Upper lobe of left lung (tissue), 4 donors: ENCODE measurements at regions not wholly inside any gene's neighbourhood (a gene's known extent, or its start where the extent isn't known, plus 50 kb on each side); places are given as distances from the start of the nearest gene placed in this dataset.

Experiments used
- CTCF ChIP-seq, 6 experiments: fragments of 450-650 bp in 4 of 6; fragments of 200-600 bp in 2 of 6; sonication (generic) in 2 of 6; IDR thresholded peaks; one replicate each; pipeline ENCODE4 v1.5.1; 2016 to 2019; ENCODE audit warnings: antibody characterized with exemption in 6 of 6
- EP300 ChIP-seq, 4 donors: sonication (generic); formaldehyde crosslinking; IDR thresholded peaks; one replicate each; pipeline ENCODE4 v1.5.1; 2017; ENCODE audit warnings: antibody characterized with exemption in 4 of 4, control low read depth in 2 of 4
- POLR2AphosphoS5 ChIP-seq, 2 donors: sonication (generic); formaldehyde crosslinking; IDR thresholded peaks; one replicate each; pipeline ENCODE4 v1.5.1; 2017; ENCODE audit warnings: antibody characterized with exemption in 2 of 2

GRCh38 chr6:94769197-94769596 lies 808.1 kb upstream of the MANEA start:
- no peak for TF ChIP-seq CTCF (IDR thresholded peaks at IDR 0.05)
- TF ChIP-seq POLR2AphosphoS5 (IDR thresholded peaks at IDR 0.05) = no peak
- TF ChIP-seq EP300 (IDR thresholded peaks at IDR 0.05) = no peak
